Spleen (tissue), 11 donors: ENCODE measurements at regions not wholly inside any gene's neighbourhood (a gene's known extent, or its start where the extent isn't known, plus 50 kb on each side); places are given as distances from the start of the nearest gene placed in this dataset.

ENCODE experiments used
- DNase-seq: peaks from one replicate; pipeline ENCODE4 v3.0.0-alpha.2; 2020
- H3K27ac ChIP-seq, 8 donors: fragments of 200-600 bp; sonication (generic) in 7 of 8; 1 replicate in 4 of 8; 2 replicates in 4 of 8; pipeline versions ENCODE4 v1.5.0 to v1.8.0; 2016 to 2021; ENCODE audit warnings: inconsistent platforms in 4 of 8, mild to moderate bottlenecking in 4 of 8, moderate library complexity in 1 of 8
- H3K27me3 ChIP-seq, 7 donors: fragments of 200-600 bp; sonication (generic) in 6 of 7; replicated peaks in 1 of 7; 1 replicate in 4 of 7; 2 replicates in 3 of 7; pipeline versions ENCODE4 v1.5.0 to v1.8.0; 2016 to 2021; ENCODE audit warnings: inconsistent platforms in 3 of 7, mild to moderate bottlenecking in 1 of 7
- H3K36me3 ChIP-seq, 6 donors: fragments of 200-600 bp; sonication (generic) in 5 of 6; 1 replicate in 4 of 6; 2 replicates in 2 of 6; pipeline versions ENCODE4 v1.5.0 to v1.8.0; 2016 to 2021; ENCODE audit warnings: inconsistent platforms in 2 of 6
- H3K4me1 ChIP-seq, 6 donors: fragments of 200-600 bp; sonication (generic) in 5 of 6; 1 replicate in 3 of 6; 2 replicates in 3 of 6; pipeline versions ENCODE4 v1.5.0 to v1.8.0; 2016 to 2021; ENCODE audit warnings: inconsistent platforms in 3 of 6
- H3K4me3 ChIP-seq, 8 donors: fragments of 200-600 bp; sonication (generic) in 7 of 8; 1 replicate in 4 of 8; 2 replicates in 4 of 8; pipeline versions ENCODE4 v1.5.0 to v1.8.0; 2016 to 2021; ENCODE audit warnings: inconsistent platforms in 4 of 8, mild to moderate bottlenecking in 4 of 8, moderate library complexity in 2 of 8
- H3K9me3 ChIP-seq, 8 donors: fragments of 200-600 bp; sonication (generic) in 7 of 8; 1 replicate in 4 of 8; 2 replicates in 4 of 8; pipeline versions ENCODE4 v1.5.0 to v1.8.0; 2016 to 2021; ENCODE audit warnings: inconsistent platforms in 4 of 8
- POLR2A ChIP-seq, 3 donors: fragments of 450-650 bp; IDR thresholded peaks; one replicate each; pipeline ENCODE4 v1.5.1; 2017; ENCODE audit warnings: antibody characterized with exemption in 3 of 3, mild to moderate bottlenecking in 1 of 3
- POLR2AphosphoS5 ChIP-seq, 3 donors: sonication (generic); formaldehyde crosslinking; IDR thresholded peaks; one replicate each; pipeline ENCODE4 v1.5.1; 2017; ENCODE audit warnings: antibody characterized with exemption in 3 of 3
- WGBS, 5 donors: extraction: QIAGEN DNeasy Blood & Tissue Kit in 3 of 5; methylation state at CpG; one replicate each; pipeline versions ENCODE4 v1.1.5 to v1.1.7; 2013 to 2018; 5-methylcytosine and 5-hydroxymethylcytosine counted together
- intact Hi-C: fragments of 100-400 bp; cut with DNase I; formaldehyde crosslinking; loops from one replicate; pipeline ENCODE4 v1.15.0; 2023; ENCODE audit warnings: low total_unique reads
- TF ChIP-seq, protein P1 (sequence below), 11 experiments: fragments of 200-600 bp in 7 of 11; fragments of 450-650 bp in 4 of 11; sonication (generic) in 4 of 11; IDR thresholded peaks in 8 of 11; conservative IDR thresholded peaks in 3 of 11; 1 replicate in 7 of 11; 2 replicates in 4 of 11; pipeline versions ENCODE4 v1.4.0 to v1.8.0; 2016 to 2021; ENCODE audit warnings: antibody characterized with exemption in 11 of 11, inconsistent platforms in 4 of 11, mild to moderate bottlenecking in 1 of 11
- donor health status: healthy with polysubstance abuse.
- donor health status: DM: no; HTN: no; CAD: no; lungs with moderate emphysema.
- donor health status: DM: no; HTN: no; CAD: no.
- donor health status: Bipolar disorder and iron deficiency.
- donor health status: healthy.
- donor health status: DM: no; HTN: no; CAD: no.
- donor health status: DM: yes; HTN: yes; CAD: no.

DNA sequence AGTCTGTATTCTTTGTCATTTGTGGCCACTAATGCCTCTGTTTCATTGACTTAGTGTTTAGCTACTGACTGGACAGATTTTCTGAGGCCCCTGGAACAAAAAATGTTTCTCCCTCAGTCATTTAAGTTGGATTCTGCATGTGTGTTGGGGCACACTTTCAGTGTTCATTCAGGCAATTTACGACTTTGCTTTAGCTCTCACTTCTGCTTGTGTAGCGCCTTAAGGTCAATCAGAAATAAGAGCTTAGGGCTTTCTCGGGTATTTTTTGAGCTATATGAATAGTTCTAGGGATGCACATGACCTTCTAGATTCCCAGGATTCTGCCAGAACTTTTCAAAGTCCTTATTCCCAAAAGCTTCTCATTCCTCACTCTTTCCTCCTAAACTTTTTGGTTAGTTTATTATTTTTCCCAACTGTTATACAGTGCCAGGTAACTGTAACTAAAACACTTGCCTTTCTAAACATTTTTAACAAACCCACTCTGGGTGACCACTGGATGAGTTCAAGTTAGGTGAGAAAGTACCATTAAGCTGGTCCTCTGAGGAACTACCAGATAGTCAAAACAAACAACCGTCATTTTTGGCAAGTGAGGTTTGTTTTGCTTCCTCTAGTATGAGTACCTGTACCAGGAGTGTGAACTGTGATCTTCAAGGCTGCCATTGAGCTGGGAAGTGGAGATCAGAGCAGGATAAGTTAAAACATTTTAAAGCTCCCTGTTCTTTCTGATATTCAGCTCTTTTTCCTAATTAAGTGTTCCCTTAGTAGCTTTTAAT is 571.3 kb upstream of the TLE4 start:
- Histone ChIP-seq H3K36me3 (no peaks in the 10 kb centered on the region), H3K4me3 (no peak overlapping the region), H3K4me1 (no peaks in the 10 kb centered on the region), H3K27ac (no peak overlapping the region), H3K9me3 (peaks cover 0 to 17% (median 5%) of the 10 kb centered on the region in 8 donors), H3K27me3 (no peaks in the 10 kb centered on the region)
- TF ChIP-seq POLR2AphosphoS5 (IDR thresholded peaks at IDR 0.05) (no peak), POLR2A (IDR thresholded peaks at IDR 0.05) (no peak)
- TF ChIP-seq, protein P1, sequence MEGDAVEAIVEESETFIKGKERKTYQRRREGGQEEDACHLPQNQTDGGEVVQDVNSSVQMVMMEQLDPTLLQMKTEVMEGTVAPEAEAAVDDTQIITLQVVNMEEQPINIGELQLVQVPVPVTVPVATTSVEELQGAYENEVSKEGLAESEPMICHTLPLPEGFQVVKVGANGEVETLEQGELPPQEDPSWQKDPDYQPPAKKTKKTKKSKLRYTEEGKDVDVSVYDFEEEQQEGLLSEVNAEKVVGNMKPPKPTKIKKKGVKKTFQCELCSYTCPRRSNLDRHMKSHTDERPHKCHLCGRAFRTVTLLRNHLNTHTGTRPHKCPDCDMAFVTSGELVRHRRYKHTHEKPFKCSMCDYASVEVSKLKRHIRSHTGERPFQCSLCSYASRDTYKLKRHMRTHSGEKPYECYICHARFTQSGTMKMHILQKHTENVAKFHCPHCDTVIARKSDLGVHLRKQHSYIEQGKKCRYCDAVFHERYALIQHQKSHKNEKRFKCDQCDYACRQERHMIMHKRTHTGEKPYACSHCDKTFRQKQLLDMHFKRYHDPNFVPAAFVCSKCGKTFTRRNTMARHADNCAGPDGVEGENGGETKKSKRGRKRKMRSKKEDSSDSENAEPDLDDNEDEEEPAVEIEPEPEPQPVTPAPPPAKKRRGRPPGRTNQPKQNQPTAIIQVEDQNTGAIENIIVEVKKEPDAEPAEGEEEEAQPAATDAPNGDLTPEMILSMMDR (IDR thresholded peaks at IDR 0.05 in 8 of 11, conservative IDR thresholded peaks at IDR 0.05 in 3 of 11): no peak
- intact Hi-C loops: no loop called here
- DNase-seq: no peak
- WGBS, 5 donors: 78 to 86% (median 82%) methylated on average over 4 of the region's 4 CpGs

DNA sequence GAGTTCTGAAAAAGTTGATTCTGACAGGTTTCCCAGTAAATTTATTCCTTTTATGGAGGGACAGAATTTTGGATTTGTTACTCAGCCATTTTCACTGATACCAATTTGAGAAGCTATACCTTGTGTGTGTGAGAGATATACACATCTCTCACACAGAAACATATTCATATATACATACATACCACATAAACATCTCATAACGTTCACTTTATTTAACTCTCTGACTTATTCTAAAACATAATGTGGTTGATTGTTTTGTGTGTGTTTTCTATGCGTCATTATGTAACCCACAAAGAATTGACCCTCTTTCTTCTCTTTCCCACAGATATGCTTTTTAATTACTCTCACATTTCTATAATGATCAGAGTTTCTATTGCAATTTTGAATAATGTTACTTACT is 570.8 kb upstream of the TLE4 start:
- Histone ChIP-seq H3K27ac (no peak overlapping the region), H3K36me3 (no peaks in the 10 kb centered on the region), H3K4me1 (no peaks in the 10 kb centered on the region), H3K27me3 (no peaks in the 10 kb centered on the region), H3K4me3 (no peak overlapping the region), H3K9me3 (peaks cover 0 to 17% (median 5%) of the 10 kb centered on the region in 8 donors)
- no peak for TF ChIP-seq POLR2AphosphoS5 (IDR thresholded peaks at IDR 0.05)
- TF ChIP-seq, protein P1 (IDR thresholded peaks at IDR 0.05 in 8 of 11, conservative IDR thresholded peaks at IDR 0.05 in 3 of 11): no peak
- TF ChIP-seq POLR2A (IDR thresholded peaks at IDR 0.05): no peak
- intact Hi-C loops: no loop called here
- DNase-seq: no peak
- 80 to 91% (median 85%) methylated on average over 2 of the region's 2 CpGs for WGBS, 5 donors

DNA sequence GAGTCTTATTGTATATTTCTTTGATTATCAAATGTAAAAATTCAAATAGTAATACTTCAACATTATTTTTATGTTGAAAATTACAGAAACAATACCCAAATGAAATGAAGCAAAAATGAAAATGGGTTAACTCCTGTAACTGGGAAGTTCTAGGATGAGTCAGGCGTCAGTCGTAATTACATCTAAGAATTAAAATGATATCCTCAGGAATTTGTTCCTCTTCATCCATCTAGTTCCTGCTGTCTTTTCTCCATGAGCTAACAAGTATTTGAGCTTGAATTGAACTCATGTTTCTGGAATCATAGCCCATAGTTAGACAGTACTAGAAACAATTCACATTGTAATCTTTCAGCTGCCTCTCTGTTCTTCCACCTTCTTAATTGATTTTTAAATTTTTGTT is 568.3 kb upstream of the TLE4 start:
- Histone ChIP-seq H3K36me3 (no peaks in the 10 kb centered on the region), H3K4me3 (no peak overlapping the region), H3K4me1 (no peaks in the 10 kb centered on the region), H3K27ac (no peak overlapping the region), H3K27me3 (no peaks in the 10 kb centered on the region), H3K9me3 (peaks cover 0 to 17% (median 5%) of the 10 kb centered on the region in 8 donors)
- intact Hi-C loops: no loop called here
- TF ChIP-seq, protein P1 (IDR thresholded peaks at IDR 0.05 in 8 of 11, conservative IDR thresholded peaks at IDR 0.05 in 3 of 11): no peak
- TF ChIP-seq POLR2AphosphoS5 (IDR thresholded peaks at IDR 0.05) (no peak), POLR2A (IDR thresholded peaks at IDR 0.05) (no peak)
- no peak for DNase-seq
- 90 to 94% (median 93%) methylated on average over 2 of the region's 2 CpGs for WGBS, 5 donors

DNA sequence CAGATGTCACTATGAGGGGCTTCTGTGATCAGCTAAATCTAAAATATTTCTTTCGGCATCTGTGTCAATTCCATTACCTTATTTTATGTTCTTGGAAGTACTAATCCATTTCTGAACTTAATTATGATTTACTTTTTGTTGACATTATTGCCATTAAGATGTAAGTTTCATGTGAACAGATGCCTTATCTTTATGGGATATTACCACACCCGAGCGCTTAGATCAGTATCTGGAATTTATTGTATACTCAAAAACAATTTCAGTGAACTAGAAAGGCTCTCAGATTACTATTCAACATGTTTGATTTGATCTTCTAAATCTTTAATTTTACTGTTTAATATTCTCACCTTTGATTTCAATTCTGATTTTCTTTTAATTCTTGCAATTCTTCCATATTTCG is 567.7 kb upstream of the TLE4 start:
- TF ChIP-seq POLR2A (IDR thresholded peaks at IDR 0.05) (no peak), POLR2AphosphoS5 (IDR thresholded peaks at IDR 0.05) (no peak)
- TF ChIP-seq, protein P1 (IDR thresholded peaks at IDR 0.05 in 8 of 11, conservative IDR thresholded peaks at IDR 0.05 in 3 of 11): no peak
- Histone ChIP-seq H3K27me3 (no peaks in the 10 kb centered on the region), H3K27ac (no peak overlapping the region), H3K4me1 (no peaks in the 10 kb centered on the region), H3K9me3 (peaks cover 0 to 17% (median 5%) of the 10 kb centered on the region in 8 donors), H3K4me3 (no peak overlapping the region), H3K36me3 (no peaks in the 10 kb centered on the region)
- intact Hi-C loops: no loop called here
- 93 to 97% (median 94%) methylated on average over 4 of the region's 4 CpGs for WGBS, 5 donors
- DNase-seq: no peak
